Activated CD4-positive, alpha-beta T cell treated with anti-CD3 and anti-CD28 coated beads, Interleukin-2, amount 10 ng/mL, durations not matched to agents 7 days and 5 days (primary cell): ENCODE measurements at regions not wholly inside any gene's neighbourhood (a gene's known extent, or its start where the extent isn't known, plus 50 kb on each side); places are given as distances from the start of the nearest gene placed in this dataset.

Source experiments
- CTCF ChIA-PET: fragments of 350-600 bp; sonication (Branson Sonifier 250); formaldehyde crosslinking; loops from one replicate; lab custom pipeline; 2021; ENCODE audit warnings: antibody characterized with exemption; lab: Charles Lee
- POLR2A ChIA-PET: fragments of 350-600 bp; sonication (Branson Sonifier 250); formaldehyde crosslinking; loops from one replicate; lab custom pipeline; 2021; ENCODE audit warnings: antibody characterized with exemption; lab: Charles Lee
- DNase-seq: peaks from one replicate; pipeline ENCODE4 v3.0.0-alpha.2; 2020
- H3K27ac Mint-ChIP-seq: one replicate; pipeline ENCODE4 v1.8.0; 2021; ENCODE audit warnings: mild to moderate bottlenecking, moderate library complexity, mixed read lengths
- H3K27me3 Mint-ChIP-seq: one replicate; pipeline ENCODE4 v1.8.0; 2021; ENCODE audit warnings: mixed read lengths
- H3K36me3 Mint-ChIP-seq: one replicate; pipeline ENCODE4 v1.8.0; 2021; ENCODE audit warnings: low read depth, mixed read lengths
- H3K4me1 Mint-ChIP-seq: one replicate; pipeline ENCODE4 v1.8.0; 2021; ENCODE audit warnings: mixed read lengths
- H3K4me3 Mint-ChIP-seq: one replicate; pipeline ENCODE4 v1.8.0; 2021; ENCODE audit warnings: mild to moderate bottlenecking, moderate library complexity, mixed read lengths
- H3K9me3 Mint-ChIP-seq: one replicate; pipeline ENCODE4 v1.8.0; 2021; ENCODE audit warnings: mixed read lengths

GRCh38 chr6:150531957-150532356, 67.7 kb upstream of the PLEKHG1 start:
- Mint-ChIP-seq H3K27ac (no peak overlapping the region), H3K4me1 (no peaks in the 10 kb centered on the region), H3K27me3 (peaks cover 4% of the 10 kb centered on the region), H3K4me3 (no peak overlapping the region), H3K36me3 (no peaks in the 10 kb centered on the region), H3K9me3 (no peaks in the 10 kb centered on the region)
- DNase-seq = no peak
- POLR2A ChIA-PET = no interaction called here
- CTCF ChIA-PET = interaction anchor here (0.9 kb wide), 1 partner anchor 393 kb away, joined by 3 read pairs; no protein-coding TSS in a partner anchor

- POLR2A ChIA-PET = no interaction called here
- no peak for DNase-seq
- Mint-ChIP-seq H3K27me3 (peaks cover 7% of the 10 kb centered on the region), H3K4me1 (no peaks in the 10 kb centered on the region), H3K36me3 (no peaks in the 10 kb centered on the region), H3K27ac (no peak overlapping the region), H3K4me3 (no peak overlapping the region), H3K9me3 (no peaks in the 10 kb centered on the region)
- CTCF ChIA-PET = no interaction called here
These were observed 65.1 kb upstream of the PLEKHG1 start for GRCh38 chr6:150534553-150534952.

- ChIA-PET POLR2A (no interaction called here), CTCF (interaction anchor here (1.2 kb wide), 1 partner anchor 36 kb away, joined by 3 read pairs; no protein-coding TSS in a partner anchor)
- peaks cover 1% of the 10 kb centered on the region for H3K4me1 Mint-ChIP-seq
- no peak overlapping the region for H3K27ac Mint-ChIP-seq
- peaks cover 7% of the 10 kb centered on the region for H3K27me3 Mint-ChIP-seq
- H3K4me3 Mint-ChIP-seq = no peak overlapping the region
- DNase-seq = no peak
- H3K36me3 Mint-ChIP-seq = no peaks in the 10 kb centered on the region
- no peaks in the 10 kb centered on the region for H3K9me3 Mint-ChIP-seq
These were observed 64.4 kb upstream of the PLEKHG1 start for GRCh38 chr6:150535151-150535804.

- Mint-ChIP-seq H3K27me3 (peaks cover 7% of the 10 kb centered on the region), H3K9me3 (no peaks in the 10 kb centered on the region), H3K4me1 (peaks cover 2% of the 10 kb centered on the region), H3K36me3 (no peaks in the 10 kb centered on the region), H3K4me3 (no peak overlapping the region), H3K27ac (no peak overlapping the region)
- POLR2A ChIA-PET = no interaction called here
- CTCF ChIA-PET = interaction anchor here (1.2 kb wide), 1 partner anchor 36 kb away, joined by 3 read pairs; no protein-coding TSS in a partner anchor
- no peak for DNase-seq
These were observed 63.9 kb upstream of the PLEKHG1 start for GRCh38 chr6:150535818-150536220.

GRCh38 chr6:150536835-150537234, 62.9 kb upstream of the PLEKHG1 start:
- POLR2A ChIA-PET = no interaction called here
- no peak for DNase-seq
- peaks cover 2% of the 10 kb centered on the region for H3K4me1 Mint-ChIP-seq
- H3K36me3 Mint-ChIP-seq = no peaks in the 10 kb centered on the region
- H3K27me3 Mint-ChIP-seq = peaks cover 7% of the 10 kb centered on the region
- no peak overlapping the region for H3K4me3 Mint-ChIP-seq
- CTCF ChIA-PET = no interaction called here
- H3K27ac Mint-ChIP-seq = no peak overlapping the region
- no peaks in the 10 kb centered on the region for H3K9me3 Mint-ChIP-seq

- Mint-ChIP-seq H3K27me3 (peaks cover 7% of the 10 kb centered on the region), H3K4me1 (peaks cover 2% of the 10 kb centered on the region), H3K4me3 (no peak overlapping the region), H3K27ac (no peak overlapping the region), H3K9me3 (no peaks in the 10 kb centered on the region), H3K36me3 (no peaks in the 10 kb centered on the region)
- DNase-seq = no peak
- POLR2A ChIA-PET = no interaction called here
- CTCF ChIA-PET = no interaction called here
These were observed 62.2 kb upstream of the PLEKHG1 start for GRCh38 chr6:150537491-150537890.

GRCh38 chr6:150537893-150538292, 61.8 kb upstream of the PLEKHG1 start:
- no peak for DNase-seq
- no peak overlapping the region for H3K4me3 Mint-ChIP-seq
- ChIA-PET POLR2A (no interaction called here), CTCF (no interaction called here)
- peaks cover 2% of the 10 kb centered on the region for H3K4me1 Mint-ChIP-seq
- peaks cover 7% of the 10 kb centered on the region for H3K27me3 Mint-ChIP-seq
- H3K27ac Mint-ChIP-seq = no peak overlapping the region
- H3K36me3 Mint-ChIP-seq = no peaks in the 10 kb centered on the region
- no peaks in the 10 kb centered on the region for H3K9me3 Mint-ChIP-seq

GRCh38 chr6:150539111-150539510, 60.6 kb upstream of the PLEKHG1 start:
- Mint-ChIP-seq H3K9me3 (no peaks in the 10 kb centered on the region), H3K36me3 (no peaks in the 10 kb centered on the region), H3K27me3 (peaks cover 10% of the 10 kb centered on the region), H3K27ac (no peak overlapping the region), H3K4me1 (peaks cover 2% of the 10 kb centered on the region), H3K4me3 (no peak overlapping the region)
- no peak for DNase-seq
- ChIA-PET POLR2A (no interaction called here), CTCF (no interaction called here)

- no peak for DNase-seq
- Mint-ChIP-seq H3K27ac (no peak overlapping the region), H3K27me3 (peaks cover 15% of the 10 kb centered on the region), H3K4me1 (peaks cover 2% of the 10 kb centered on the region), H3K4me3 (no peak overlapping the region), H3K36me3 (no peaks in the 10 kb centered on the region), H3K9me3 (no peaks in the 10 kb centered on the region)
- ChIA-PET POLR2A (no interaction called here), CTCF (no interaction called here)
These were observed 60.1 kb upstream of the PLEKHG1 start for GRCh38 chr6:150539568-150539967.

- Mint-ChIP-seq H3K36me3 (no peaks in the 10 kb centered on the region), H3K27ac (no peak overlapping the region), H3K4me3 (no peak overlapping the region), H3K4me1 (peaks cover 2% of the 10 kb centered on the region), H3K9me3 (no peaks in the 10 kb centered on the region), H3K27me3 (peaks cover 30% of the 10 kb centered on the region)
- ChIA-PET POLR2A (no interaction called here), CTCF (interaction anchor here (0.5 kb wide), 1 partner anchor 21 kb away, joined by 3 read pairs; no protein-coding TSS in a partner anchor)
- DNase-seq = no peak
These were observed 58.1 kb upstream of the PLEKHG1 start for GRCh38 chr6:150541576-150541975.

- Mint-ChIP-seq H3K36me3 (no peaks in the 10 kb centered on the region), H3K27ac (no peak overlapping the region), H3K4me1 (peaks cover 2% of the 10 kb centered on the region), H3K27me3 (peaks cover 34% of the 10 kb centered on the region), H3K9me3 (no peaks in the 10 kb centered on the region), H3K4me3 (no peak overlapping the region)
- POLR2A ChIA-PET = no interaction called here
- DNase-seq = no peak
- CTCF ChIA-PET = no interaction called here
These were observed 56.5 kb upstream of the PLEKHG1 start for GRCh38 chr6:150543178-150543577.

- Mint-ChIP-seq H3K36me3 (no peaks in the 10 kb centered on the region), H3K4me1 (peaks cover 2% of the 10 kb centered on the region), H3K4me3 (no peak overlapping the region), H3K27me3 (peaks cover 32% of the 10 kb centered on the region), H3K9me3 (no peaks in the 10 kb centered on the region), H3K27ac (no peak overlapping the region)
- ChIA-PET POLR2A (no interaction called here), CTCF (no interaction called here)
- no peak for DNase-seq
These were observed 54.9 kb upstream of the PLEKHG1 start for GRCh38 chr6:150544793-150545192.

- Mint-ChIP-seq H3K36me3 (no peaks in the 10 kb centered on the region), H3K9me3 (no peaks in the 10 kb centered on the region), H3K4me1 (no peaks in the 10 kb centered on the region), H3K27ac (no peak overlapping the region), H3K27me3 (peaks cover 32% of the 10 kb centered on the region), H3K4me3 (no peak overlapping the region)
- CTCF ChIA-PET = no interaction called here
- POLR2A ChIA-PET = no interaction called here
- DNase-seq = no peak
These were observed 53.2 kb upstream of the PLEKHG1 start for GRCh38 chr6:150546457-150546856.
